Renal pelvis (tissue), 1 donor: ENCODE measurements at regions not wholly inside any gene's neighbourhood (a gene's known extent, or its start where the extent isn't known, plus 50 kb on each side); places are given as distances from the start of the nearest gene placed in this dataset.
A peak's percentile ranks its signal among the peaks of the same experiment; 100 is the strongest.
"Not testable (repeated sequence)": the region's sequence is repeated elsewhere in the genome, so short reads cannot be mapped to it uniquely, and the experiment has no call there.

ENCODE experiments used
- DNase-seq: peaks from one replicate; pipeline ENCODE4 v3.0.0-alpha.2; 2013

DNA sequence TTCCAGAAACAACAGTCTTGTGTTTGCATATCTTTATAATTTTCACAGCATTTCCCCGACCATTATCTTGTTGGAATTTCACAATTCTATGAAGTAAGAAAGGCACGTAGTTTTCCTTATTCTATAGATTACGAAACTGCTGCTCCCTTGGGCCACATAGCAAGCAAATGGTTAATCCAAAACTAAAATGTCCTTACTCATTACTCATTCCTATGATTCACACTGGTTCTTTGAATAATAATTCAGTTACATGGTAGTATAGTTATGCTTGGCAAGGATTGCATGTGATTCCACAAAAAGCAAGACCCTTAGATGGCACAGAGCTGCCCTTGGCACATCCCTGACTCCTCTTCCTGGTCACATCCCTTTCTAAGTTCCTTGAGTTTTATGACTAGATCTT, 51.2 kb downstream of the OR13H1 start:
- DNase-seq: no peak

GRCh38 chrX:131607792-131608369, 64.0 kb downstream of the OR13H1 start:
- DNase-seq: no peak

GRCh38 chrX:131609480-131609879, 65.6 kb downstream of the OR13H1 start:
- no peak for DNase-seq

DNA sequence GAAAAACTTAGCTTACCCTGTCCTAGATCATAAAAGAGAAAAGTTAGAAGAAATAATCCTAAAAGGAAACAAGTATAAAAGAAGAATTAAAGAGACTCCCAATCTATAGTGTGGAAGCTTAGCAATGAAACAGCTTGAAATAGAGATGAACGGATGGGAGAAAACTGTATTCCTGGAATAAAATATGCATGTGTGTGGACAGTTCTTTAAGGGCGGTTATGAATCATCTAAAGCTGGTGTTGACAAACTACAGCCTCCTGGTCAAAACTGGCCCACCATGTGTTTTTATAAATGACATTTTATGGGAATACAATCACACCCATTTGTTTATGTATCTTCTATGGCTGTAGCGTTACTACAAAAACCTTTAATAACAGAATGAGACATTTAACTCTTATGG, 69.4 kb downstream of the OR13H1 start:
- DNase-seq: no peak

DNA sequence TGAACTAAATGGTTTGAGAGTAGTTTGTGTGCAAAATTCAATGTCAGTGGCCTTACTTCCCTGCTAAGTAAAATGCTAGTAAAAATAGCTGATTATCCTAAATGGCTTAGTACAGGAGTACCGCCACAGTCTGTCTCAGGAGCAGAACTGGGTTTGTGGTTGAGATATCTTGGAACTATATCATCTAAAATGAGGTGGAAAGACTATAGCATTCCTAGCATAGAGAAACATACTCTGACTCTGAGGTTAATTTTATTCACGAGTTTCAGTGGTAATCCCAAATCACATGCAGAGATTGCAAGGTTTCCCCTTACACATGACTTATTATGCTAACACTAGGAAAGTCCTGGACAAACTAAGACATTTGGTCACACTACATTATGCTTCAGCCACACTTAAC, 70.4 kb downstream of the OR13H1 start:
- no peak for DNase-seq

- DNase-seq: peak; percentile 7
Observed at GRCh38 chrX:131617182-131617581, 73.3 kb downstream of the OR13H1 start.

DNA sequence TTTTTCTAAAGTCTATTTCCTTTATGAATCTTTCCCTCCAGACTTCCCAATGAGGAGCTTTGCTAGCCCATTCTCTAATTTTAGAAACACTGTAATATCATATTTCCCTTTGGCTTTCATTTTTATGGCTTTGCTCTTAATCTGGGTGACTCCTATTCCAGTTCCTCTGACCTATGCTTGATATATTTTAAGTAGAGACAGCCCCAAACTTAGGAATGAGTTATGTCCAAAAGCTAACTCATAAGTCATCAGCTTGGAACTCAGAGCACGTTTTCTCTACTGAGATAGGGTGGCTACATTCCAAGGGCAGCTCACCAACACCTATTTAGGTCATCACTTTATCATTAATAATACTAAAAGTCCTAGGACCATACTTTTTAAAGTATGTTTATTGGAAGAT, 77.8 kb downstream of the OR13H1 start:
- no peak for DNase-seq

GRCh38 chrX:131626681-131627296, 82.9 kb downstream of the OR13H1 start:
- DNase-seq: no peak

- DNase-seq: no peak
Observed at GRCh38 chrX:131630534-131630933, 86.7 kb downstream of the OR13H1 start.

DNA sequence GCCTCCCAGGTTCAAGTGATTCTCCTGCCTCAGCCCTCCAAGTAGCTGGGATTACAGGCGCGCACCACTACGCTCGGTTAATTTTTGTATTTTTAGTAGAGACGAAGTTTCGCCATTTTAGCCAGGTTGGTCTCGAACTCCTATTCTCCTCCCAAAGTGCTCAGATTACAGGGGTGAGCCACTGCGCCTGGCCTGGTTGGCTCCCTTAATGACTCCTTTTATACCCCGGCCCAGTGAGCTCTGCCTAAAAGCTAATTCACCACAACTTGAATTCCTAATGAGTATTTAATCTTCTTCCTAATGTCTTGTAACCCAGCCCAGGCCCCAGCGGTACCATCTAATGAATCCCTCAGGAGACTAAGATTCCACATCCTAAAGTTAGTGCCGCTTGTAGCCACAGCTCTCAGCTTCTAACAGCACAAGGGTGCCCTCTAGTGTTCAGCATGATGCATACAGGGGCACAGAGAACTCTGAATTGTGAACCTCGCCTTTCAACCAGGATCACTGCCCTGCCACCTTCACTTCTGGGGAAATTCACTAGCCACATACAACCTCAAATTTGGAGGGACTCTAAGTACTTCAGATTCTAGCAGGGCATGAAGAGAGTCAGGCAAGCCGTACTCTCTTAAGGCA, 89.5 kb downstream of the OR13H1 start:
- DNase-seq: peak; percentile 55

DNA sequence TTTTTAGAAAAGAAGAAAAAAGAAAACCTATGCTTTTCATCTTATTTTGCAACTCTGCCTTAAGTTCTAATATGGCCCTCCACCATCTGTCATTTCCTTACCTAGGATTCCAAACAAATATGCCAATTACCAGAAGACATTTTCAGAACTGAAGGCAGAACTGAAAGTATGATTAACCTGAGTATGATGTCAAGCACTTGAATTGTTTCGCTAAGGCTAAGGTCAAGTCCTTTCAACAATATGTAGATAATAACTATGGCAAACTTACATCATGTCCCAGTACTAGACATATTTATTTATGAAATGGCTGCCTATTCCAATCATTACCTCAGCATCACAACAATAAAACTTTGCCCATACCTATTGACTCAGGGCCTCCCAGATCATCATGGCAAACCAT, 91.0 kb downstream of the OR13H1 start:
- DNase-seq: no peak

DNA sequence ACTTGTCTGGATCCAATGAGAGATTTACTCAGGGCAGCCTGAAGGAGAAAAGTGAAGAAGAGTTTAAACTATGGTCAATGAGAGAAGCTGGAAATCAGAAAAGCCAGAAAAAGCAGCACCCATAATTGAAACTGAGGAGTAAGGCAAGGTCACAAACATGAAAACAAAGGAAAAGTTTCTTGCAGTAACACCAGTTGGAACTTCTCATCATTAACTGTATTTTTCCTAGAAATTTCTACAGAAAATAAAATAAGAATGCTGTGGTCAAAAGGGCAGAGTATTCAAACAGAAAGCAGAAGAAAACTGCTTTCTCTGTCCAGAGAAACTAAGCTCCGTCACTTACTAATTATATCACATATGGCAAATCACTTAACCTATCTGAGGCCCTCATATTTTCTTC, 102.2 kb downstream of the OR13H1 start:
- peak; percentile 39 for DNase-seq

- DNase-seq: no peak
Observed at GRCh38 chrX:131649741-131650140, 105.9 kb downstream of the OR13H1 start.

DNA sequence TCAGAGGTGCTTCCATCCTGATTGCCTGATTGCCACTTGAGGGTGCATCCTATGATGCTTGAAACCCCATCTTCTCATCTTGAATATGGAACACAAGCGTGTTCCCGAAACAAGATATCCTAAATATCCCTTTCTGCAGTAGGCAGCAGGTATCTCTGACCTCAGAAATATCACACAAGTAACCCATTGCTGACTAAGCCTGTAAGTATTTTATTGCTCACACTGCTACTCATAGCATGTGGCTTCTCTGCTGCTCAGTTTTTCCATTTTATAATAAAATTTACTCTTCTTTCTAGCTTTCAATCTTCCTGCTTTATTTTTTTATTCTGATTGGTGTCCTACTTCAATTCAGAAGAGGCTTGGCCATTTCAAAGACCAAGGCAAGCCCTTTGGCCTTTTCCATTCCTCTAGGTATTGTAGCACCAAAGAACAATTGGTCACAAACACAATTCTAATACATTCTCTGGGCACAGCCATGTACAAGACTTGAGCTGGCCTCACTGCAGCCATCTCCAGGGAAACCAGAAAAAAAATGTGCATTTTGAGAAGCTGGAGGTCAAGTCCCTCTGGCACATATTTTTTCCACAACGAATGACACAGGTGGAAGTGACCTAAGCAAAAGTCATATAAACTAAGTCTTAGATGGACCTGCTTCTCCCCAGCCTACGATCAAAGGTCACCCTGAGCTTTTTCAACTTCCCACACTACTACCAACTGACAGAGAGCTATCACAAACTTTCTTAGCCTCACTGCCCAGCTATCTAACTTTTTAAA, 107.0 kb downstream of the OR13H1 start:
- DNase-seq: no peak

DNA sequence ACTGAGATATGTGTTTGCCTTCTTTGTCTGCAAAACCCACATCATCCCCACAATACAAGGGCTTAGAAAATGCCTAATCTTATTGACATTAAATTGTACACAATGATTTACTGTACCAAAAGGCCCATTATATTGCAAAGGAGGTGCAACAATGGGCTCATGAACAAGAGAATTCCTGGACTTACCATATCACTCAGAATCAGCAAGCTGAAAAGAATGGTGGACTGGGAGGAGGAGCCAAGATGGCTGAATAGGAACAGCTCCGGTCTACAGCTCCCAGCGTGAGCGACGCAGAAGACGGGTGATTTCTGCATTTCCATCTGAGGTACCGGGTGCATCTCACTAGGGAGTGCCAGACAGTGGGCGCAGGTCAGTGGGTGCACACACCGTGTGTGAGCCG, 119.9 kb downstream of the OR13H1 start:
- DNase-seq: not testable (repeated sequence)

DNA sequence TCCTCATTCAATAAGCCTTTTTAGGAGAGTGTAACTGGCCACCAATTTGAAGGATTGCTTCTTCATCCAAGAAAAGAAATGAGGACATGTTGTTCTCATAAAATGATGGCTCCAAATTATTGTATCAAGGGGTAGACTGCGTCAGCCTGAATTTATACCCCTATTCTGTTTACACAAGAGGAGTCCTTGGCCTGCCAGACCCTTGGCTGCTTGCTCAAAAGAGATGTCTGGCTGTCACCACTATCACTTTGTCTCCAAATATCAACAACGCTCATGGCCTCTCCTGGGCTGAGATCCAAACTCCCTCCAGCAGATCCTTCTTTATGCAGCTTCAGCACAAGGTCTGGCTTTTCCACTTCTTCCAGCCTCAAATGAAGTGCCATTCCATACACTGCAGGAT, 127.9 kb downstream of the OR13H1 start:
- DNase-seq: peak; percentile 9

DNA sequence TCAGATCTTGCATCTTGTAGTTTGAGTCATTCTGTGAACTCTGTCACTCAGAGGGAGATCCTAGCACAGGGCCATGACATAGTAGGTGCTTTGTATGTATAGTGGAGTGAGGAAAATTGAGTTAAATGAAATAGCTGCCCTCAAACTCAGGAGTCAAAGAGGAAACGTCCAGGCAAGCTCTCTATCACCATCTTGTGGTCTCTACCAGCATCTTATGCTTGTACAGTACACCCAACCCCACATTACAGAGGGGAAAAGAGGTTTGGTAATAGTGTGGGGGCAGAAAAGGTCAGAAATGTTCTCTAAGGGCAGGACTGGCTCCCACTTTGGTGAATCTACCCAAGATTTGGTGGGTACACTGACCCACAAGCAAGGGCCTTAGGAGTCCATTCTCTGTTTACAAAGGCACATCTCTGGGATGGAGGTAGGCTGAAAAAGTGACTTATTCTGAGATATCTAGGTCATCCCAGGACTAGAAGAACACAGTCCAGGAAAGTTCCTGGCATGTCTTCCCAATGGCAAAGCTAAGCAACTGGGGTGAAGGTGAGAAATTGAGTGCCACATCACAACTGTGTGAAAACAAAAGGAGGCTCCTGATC, 131.8 kb downstream of the OR13H1 start:
- no peak for DNase-seq

- peak; percentile 11 for DNase-seq
Observed at GRCh38 chrX:131677655-131678628, 134.1 kb downstream of the OR13H1 start.

- DNase-seq: not testable (repeated sequence)
Observed at GRCh38 chrX:131682735-131683134, 138.9 kb downstream of the OR13H1 start.

DNA sequence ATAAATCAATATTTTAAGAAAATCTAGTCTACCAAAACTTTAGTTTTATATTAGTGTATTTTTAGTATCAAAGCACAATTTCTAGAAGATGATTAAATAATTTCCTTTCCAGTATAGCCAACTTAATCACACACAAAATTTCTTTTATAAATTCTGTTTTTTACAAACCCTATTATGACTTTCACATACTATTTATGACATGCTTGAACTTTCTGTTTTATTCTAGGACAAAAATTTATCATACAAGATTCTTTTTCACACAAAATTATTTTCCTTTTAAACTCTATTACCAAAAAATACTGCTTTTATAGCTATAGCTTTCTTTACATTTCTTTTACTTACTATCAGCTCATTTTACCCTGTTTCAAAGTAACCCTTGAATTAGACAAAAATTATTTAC, 149.5 kb downstream of the OR13H1 start:
- DNase-seq: no peak

DNA sequence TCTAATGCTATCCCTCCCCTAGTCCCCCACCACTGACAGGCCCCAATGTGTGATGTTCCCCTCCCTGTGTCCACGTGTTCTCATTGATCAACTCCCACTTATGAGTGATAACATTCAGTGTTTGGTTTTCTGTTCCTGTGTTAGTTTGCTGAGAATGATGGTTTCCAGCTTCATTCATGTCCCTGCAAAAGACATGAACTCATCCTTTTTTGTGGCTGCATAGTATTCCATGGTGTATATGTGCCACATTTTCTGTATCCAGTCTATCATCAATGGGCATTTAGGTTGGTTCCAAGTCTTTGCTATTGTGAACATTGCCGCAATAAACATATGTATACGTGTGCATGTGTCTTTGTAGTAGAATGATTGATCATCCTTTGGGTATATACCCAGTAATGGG, 153.1 kb downstream of the OR13H1 start:
- not testable (repeated sequence) for DNase-seq
